D721Med (cell line): ENCODE measurements at regions not wholly inside any gene's neighbourhood (a gene's known extent, or its start where the extent isn't known, plus 50 kb on each side); places are given as distances from the start of the nearest gene placed in this dataset.

Experiments used
- DNase-seq: peaks from one replicate; pipeline ENCODE4 v3.0.0; 2011; ENCODE audit warnings: low spot score; ENCODE audit not compliant: insufficient read length
- FAIRE-seq: peaks from 2 replicates; lab custom pipeline; 2011; peaks lifted over from hg19 to GRCh38; lab: Jason Lieb, UNC
- CTCF ChIP-seq: IDR thresholded peaks from 2 replicates; pipeline ENCODE4 v1.5.1; 2012; ENCODE audit warnings: mild to moderate bottlenecking, control low read depth; ENCODE audit not compliant: insufficient read depth; ENCODE audit errors: missing control alignments

- DNase-seq (no peak), FAIRE-seq (no peak)
- TF ChIP-seq CTCF = no peak
Observed at GRCh38 chr6:92888316-92888715, 531.0 kb downstream of the EPHA7 start.

DNA sequence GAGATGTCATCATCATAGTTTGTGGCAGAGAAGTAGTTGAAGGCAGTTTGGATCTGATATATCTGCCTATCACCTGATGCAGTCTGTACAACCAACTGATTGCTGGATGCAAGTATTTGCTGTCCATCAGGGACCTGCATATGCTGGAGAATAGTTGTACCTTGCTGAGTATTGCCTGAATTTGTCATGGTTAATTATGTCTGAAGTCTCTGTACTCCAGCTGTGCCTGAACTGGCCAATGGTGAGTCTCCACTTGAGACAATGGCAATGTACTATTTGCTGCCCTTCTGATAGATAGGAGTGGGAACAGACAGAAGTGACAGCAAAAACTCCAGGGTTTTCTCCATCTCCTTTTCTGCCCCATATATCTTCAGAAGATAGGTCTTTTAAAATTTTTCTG, 531.5 kb downstream of the EPHA7 start:
- no peak for FAIRE-seq
- no peak for TF ChIP-seq CTCF
- no peak for DNase-seq

DNA sequence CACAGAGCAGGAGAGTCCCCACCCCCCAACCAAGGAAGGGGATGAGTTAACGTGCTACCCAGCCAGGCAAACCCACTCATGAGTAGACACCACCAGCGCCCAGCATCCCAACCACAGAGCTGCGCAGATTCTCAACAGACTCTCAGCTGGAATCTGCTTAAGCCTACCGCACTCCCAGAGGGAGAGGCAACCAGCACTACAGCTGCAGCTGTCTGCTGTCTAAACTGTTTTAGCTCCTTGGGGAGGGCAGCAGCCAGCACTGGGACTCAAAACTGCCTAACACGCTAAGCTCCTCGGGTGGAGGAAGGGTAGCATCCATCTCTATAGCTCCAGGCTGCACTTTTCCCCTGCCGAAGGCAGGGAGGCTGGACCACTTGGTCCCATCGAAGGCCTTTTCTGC, 539.8 kb downstream of the EPHA7 start:
- FAIRE-seq = no peak
- no peak for DNase-seq
- no peak for TF ChIP-seq CTCF

DNA sequence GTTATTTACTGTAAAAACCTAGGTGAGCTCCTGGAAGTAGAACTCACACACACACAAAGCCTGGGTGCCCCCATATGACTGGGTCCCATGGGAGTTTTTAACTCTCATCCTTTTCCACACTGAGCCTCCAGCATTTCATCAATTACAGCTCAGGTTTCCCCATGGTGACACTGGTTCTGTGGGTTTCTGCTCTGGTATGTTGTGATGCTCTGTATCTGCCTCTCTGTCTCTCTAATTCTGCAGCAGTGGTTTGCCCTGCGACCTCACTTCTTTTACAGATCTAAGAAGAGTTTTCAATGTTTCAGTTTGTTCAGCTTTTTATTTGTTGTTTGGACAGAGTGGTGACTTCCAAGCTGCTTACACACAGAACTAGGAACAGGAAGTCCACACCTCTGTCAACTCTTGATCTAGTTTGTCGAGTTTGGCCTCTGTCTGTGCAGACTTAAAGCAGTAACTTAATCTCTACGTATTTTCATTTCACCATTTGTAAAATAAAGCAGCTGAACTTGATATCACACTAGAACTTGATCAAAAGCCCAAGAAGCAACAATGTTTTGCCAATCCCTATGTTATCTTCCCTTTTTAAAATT, 554.3 kb downstream of the EPHA7 start:
- no peak for DNase-seq
- TF ChIP-seq CTCF = no peak
- FAIRE-seq = no peak

GRCh38 chr6:92849636-92850035, 569.7 kb downstream of the EPHA7 start:
- TF ChIP-seq CTCF = no peak
- FAIRE-seq (no peak), DNase-seq (no peak)

- no peak for DNase-seq
- no peak for FAIRE-seq
- TF ChIP-seq CTCF = no peak
Observed at GRCh38 chr6:92848901-92849300, 570.5 kb downstream of the EPHA7 start.

- DNase-seq = no peak
- FAIRE-seq = no peak
- no peak for TF ChIP-seq CTCF
Observed at GRCh38 chr6:92848459-92848858, 570.9 kb downstream of the EPHA7 start.
